Activated CD8-positive, alpha-beta memory T cell treated with anti-CD3 and anti-CD28 coated beads, Interleukin-2, amount 50 U/mL, for 48 hours (primary cell): ENCODE measurements at regions not wholly inside any gene's neighbourhood (a gene's known extent, or its start where the extent isn't known, plus 50 kb on each side); places are given as distances from the start of the nearest gene placed in this dataset.

Source experiments
- DNase-seq: peaks from one replicate; pipeline ENCODE4 v3.0.0-alpha.2; 2020

DNA sequence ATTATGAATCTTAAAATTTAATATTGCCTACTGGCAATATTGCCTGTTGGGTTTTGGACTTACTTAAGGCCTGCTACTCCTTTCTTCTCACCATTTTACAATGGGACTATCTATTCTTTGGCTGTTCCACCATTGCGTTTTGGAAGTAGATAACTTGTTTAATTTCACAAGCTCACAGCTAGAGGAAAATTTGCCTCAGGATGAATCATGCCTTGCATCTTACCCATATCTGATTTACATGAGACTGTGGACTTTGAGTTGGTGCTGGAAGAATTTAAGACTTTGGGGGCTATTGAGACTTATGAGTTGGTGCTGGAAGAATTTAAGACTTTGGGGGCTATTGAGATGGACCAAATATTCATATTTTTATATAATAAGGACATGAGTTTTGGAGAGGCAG is 662.6 kb downstream of the METTL15 start:
- DNase-seq: no peak

DNA sequence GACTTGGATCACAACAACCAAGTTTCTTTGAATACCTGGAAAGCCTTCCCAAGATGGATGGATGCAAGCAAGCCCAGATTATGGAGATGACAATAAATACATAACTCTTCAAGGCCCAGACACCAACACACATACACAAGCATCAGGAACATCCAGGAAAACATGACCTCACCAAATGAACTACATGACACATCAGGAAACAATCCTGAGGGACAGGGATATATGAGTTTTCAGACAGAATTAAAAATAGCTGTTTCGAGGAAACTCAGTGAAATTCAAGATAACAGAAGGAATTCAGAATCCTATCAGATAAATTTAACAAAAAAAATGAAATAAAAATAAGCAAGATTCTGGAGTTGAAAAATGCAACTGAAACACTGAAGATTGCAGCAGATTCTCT is 659.4 kb downstream of the METTL15 start:
- DNase-seq: no peak

DNA sequence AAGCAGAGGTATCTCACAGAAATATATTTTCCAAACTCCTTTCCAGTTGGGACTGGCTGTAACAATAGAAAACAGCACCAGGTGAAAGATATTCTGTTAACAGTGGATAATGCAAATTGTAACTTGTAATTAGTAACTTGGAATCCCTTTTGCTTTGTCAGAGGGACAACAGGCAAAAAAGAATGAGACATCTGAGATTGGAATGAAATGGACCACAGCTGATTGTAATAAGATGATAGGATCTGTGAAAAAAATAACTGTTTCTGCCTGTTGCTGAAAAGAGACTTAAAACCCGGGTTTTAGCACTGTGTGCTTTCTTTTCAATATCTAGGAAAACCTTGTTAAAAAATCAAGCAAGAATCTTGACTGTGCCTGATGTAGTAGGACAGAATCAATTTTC is 655.7 kb downstream of the METTL15 start:
- DNase-seq: no peak

DNA sequence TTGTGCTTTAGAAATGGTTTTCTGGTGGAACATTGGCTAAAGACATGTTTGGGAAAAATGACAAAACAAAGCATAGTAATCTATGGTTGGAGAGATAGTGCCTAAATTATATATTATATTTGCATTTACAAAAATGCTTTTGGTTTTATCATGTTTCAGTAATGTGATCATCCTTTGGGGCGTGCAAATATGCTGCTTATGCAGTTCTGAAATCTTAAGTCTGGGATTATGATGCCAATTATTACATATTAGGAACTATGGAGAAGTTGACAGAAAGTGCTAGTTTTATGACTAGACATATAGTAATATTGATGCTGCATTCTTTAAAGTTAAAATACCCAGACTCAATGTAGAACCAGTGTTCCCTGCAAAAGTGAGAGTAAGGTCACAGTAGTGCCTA is 655.0 kb downstream of the METTL15 start:
- DNase-seq: no peak

DNA sequence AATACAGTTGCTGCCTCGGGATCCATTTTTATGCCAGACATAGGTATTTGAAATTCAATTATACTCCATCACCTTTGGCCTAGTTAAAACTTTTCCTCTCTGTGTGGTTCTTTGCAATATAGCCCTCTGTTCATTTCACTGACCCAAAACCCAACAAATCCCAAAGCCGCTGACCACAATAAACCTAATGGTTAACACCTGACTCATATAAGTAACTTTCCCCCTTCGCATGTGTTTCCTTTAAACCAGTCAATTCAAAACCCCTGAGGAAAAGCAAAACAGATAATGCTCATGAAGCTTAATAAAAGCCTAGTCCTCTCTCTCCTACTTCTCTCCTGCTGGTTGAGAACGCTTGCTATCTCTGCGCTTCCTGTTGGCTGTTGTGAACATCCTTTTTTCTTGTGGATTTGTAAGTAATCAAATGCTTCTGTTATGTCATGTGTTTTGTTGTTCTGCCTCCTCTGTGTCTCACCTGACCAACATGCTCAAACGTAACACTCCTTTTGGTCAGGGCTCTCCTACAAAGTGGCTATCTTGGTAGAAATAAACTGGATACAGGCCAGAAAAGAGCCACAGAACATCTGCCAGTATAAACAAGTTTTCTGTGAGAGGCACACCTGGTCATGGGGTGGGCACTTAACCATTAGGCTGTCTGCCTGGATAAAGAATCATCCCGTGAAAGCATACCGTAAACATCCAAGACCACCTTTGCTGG is 652.6 kb downstream of the METTL15 start:
- DNase-seq: no peak

DNA sequence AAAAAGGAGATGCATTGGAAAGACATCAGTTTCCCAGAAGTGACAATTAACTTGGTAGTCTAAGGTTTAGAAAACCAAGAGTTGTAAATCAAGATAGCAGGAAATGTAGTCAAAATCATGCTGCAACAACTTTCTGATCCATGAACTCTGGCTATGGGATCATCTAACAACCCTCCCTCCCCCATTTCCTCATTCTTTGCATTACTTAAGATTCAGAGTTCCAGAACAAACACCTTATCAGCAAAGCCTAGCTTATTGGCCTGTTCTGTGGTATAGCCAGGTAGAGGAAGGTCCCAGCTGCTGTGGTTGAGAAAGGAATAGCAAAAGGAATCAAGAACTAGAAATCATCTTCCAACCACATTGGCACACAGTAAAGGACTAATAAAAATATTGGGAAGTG is 651.1 kb downstream of the METTL15 start:
- no peak for DNase-seq

DNA sequence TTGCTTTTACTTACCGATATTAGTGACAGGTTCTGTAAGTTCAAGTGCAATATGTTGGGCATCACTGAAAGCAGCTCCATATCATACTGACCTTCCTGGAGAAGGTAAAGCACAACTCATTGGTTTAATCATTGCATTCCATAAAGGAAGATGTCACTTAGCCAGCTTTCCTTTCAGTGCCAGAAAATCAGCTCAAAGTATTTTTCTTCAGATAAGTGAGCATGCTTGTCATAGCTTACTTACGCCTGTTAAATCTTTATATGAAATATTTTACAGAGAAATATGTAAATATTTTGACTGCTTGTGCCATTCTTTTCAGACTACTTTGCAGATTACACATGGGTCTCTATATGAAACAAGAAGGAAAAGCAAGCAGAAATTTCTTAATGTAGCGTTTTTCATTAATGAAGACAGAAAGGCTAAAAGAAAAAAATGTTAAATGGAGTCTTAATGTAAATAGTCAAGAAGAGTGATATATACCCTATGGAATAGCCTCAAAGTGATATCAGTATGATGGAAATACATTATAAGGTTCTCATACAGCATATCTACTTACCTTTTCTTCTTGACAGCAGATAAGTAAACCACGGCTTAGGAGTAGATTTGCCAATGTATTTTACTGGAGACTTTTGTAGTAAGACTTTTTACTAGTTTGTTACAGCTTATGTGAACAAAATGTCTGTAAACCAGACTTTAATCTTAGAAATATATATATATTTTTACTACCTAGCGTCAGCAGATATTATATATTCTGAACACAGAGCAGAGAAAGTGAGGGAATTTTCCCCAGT is 649.7 kb downstream of the METTL15 start:
- no peak for DNase-seq

DNA sequence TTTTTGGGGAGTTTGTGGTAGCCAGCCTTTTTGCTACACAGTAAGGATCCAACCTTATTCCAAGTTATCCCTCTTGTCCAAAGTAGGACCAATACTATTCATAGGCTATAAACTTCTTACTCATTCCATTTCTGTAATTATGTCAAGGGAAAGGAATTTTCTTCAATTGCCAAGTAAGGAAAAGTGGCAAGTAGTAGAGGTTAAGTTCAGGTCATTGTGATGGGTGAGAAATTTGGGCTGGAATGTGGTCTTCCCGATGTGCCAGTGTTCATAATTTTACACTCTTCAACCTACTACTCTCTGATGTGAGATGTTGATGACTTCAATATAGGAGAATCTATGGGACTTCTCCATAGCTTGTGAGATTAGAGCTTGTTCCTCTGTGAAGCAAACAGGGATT is 648.8 kb downstream of the METTL15 start:
- no peak for DNase-seq

DNA sequence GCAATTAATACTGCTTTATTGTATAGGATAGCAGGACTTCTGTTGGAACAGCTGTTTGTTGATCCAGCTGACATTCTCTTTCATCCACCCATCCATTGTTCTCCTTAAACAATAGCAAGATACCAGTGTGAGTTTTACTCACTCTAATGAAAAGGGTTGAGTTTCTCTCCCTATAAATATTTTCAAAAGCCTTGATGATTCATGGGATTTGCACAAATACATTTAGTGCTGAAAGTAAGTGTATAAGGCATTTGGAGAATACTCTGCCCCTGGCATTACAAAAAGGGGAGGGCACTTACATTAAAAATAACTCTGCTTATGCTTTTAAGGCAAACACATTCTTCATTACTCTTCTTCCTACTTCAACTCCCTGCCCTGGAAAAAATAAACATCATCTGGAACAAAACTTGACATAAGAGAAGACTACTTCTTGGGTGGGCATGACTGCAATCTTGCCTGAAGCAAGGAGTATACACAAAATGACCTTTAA is 634.9 kb downstream of the METTL15 start:
- DNase-seq: no peak

DNA sequence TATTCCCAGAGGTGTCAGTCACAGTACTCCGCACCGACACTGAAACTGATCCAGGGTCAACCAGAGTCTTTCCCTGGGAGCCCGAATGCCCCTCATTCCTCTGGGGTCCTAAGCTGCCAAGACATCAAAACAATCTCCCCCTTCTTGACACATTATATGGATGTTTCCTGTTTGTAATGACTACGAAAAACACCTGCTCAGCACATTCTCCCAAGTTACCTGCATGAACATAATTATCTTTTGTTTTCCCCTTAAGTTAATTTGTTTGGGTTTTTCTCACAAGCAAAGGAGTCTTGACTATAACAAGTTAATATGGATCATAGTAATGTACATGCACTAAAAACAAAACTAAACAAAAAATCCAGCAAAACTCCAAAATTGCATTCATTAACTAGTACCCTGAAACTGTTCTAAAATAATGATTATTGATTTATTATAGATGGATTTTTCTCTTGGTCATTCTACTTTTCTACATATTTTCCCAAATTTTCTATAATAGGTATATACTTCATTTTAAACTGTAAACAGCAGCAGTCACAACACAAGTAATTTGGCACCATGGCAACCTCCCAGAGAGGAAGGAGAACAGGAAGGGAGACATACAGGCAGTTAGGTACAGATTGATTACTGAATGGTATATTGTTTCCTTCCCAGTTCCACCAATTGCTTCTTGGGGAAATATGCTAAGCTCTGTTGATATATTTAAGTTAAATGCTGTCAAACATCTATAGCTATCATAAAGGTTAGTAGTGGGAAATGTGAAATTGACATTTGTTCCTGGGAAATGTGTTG is 631.5 kb downstream of the METTL15 start:
- DNase-seq: no peak

DNA sequence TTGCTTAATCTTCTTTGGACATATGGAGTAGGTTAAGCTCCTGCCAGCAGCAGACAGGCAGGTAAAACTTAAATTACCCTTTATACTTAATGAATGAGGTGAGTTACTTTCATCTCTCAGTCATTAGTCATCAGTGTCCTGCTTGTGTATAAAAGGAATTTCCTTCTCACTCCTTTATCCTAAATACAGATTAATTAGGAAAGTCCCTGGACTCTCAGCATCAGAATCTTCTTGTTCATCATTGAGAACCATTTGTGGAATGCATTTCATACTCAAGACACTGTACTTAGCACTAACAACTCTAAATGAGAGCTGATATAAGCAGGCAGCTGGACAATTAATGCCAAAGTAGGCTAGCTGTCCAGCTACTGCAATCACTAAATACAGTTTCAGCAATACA is 630.4 kb downstream of the METTL15 start:
- DNase-seq: no peak

DNA sequence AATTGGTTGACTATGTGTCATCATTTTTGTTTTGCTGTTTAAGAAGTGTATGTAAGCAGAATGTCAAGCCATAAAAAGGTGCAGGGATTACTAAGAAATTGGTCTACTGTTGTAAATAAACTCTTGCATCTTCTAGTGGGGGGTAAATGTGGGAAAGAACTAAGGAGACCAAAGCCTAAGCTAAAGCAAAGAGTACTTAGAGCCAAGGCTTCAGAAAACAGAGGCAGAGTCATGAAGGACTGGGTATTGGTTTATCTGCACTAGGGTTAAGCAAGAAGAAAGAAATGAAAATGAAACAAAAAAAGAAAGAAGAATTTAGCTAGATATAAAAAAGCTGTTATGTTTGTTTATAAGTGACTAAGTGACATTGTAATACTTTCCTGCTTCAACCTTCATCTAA is 628.1 kb downstream of the METTL15 start:
- DNase-seq: no peak

DNA sequence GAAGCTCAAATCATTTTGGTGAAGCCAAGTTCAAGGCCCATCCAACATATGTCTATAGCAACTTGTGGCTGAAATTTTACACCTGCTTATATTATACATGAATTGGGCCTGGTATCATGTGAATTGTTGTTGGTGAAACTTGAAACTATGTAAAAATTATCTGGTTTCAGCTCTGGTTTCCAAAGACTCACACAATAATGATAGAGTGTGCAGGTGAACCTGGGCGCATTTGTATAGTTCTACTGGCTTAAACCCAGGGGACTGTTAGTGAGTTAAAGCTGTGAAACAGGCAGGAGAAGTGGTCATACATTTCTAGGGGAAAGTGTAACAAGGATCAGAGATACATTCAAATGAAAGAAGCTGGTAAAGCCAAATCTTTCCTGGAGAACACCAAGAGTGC is 627.3 kb downstream of the METTL15 start:
- no peak for DNase-seq

DNA sequence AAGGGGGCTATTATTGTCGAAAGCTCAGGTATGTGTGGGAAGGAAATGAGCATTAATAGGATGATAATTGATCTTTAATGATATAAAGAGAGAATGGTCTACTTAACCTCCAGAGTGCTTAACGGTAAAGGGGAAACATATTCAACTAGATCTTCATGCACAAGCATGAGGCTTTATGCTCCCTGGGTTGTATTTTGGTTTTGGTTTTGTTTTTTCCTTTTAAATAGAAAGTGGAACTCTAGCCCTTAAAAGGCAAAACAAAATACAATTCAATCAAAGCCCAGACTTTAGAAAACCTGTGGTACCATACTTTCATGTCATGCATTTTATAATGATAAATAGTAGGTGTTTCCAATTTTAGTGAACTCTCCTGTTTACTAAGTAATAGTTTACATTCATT is 622.7 kb downstream of the METTL15 start:
- DNase-seq: no peak

DNA sequence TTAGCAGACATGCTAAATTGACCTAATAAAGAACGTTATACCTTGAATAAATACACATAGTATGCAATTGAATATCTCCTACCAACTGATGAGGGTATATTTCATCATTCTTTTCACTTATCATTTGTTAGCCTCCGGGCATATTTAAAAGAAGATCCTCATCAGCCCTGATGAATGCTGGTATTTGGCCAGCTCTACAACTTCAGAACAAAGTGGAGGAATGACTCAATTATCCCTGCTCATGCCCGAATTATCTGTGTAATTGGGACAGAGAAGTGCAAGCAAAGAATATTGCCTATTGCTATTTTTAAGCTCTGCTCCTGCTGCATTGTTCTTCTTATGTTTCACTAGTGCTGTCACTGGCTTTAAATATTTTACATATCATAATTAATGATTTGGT is 622.1 kb downstream of the METTL15 start:
- no peak for DNase-seq

DNA sequence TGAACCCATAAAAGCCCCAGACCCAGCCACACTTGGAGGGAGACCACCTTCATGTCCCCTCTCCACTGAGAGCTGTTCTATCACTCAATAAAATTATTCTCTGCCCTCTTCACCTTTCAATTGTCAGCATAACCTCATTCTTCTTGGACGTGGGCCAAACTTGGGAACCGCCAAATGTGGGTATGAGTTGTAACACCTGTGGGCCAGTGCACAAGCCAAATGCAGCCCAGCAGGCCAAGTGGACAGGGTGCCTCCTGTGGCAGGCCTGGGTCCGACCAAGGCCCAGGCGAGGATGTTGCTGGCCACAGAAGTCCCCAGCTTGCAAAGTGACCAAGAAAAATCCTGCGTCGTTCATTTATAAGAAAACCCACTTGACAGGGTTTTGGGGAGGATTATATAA is 621.2 kb downstream of the METTL15 start:
- no peak for DNase-seq

DNA sequence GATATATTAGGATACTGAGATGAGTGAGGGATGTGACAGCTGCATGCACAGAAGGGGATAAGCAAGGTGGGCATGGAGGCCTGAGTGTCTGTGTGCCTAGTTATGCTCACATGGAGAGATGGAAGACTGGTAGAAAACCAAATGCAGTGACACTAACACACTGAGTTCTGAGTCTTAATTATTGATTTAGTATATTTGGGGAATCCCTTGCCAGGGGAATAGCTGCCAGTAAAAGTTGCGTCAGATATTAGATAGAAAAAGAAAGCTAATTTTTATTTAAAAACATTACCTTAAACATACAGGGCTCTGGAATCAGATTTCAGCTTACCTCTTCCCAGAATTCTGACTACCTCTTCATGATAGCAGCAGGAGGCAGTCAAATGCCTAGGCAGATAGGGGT is 620.5 kb downstream of the METTL15 start:
- no peak for DNase-seq

DNA sequence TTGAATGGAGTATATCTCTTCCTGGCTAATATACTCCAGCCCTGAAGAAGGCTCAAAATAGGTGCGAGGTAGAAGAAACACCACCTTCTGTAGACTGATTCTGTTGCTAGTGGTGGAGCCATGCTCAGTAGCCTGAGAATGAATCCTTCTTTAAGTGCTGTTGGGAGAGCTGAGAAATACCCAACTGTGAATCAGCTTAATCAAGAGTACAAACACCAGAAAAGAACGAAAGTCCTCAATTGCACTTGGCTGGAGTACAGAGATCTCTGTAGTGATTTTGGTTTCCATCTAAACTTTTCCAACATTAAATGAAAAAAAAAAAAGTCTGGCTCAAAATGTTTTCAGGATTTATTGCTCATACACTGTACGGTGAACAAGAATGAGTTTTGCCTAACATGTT is 619.1 kb downstream of the METTL15 start:
- DNase-seq: no peak

DNA sequence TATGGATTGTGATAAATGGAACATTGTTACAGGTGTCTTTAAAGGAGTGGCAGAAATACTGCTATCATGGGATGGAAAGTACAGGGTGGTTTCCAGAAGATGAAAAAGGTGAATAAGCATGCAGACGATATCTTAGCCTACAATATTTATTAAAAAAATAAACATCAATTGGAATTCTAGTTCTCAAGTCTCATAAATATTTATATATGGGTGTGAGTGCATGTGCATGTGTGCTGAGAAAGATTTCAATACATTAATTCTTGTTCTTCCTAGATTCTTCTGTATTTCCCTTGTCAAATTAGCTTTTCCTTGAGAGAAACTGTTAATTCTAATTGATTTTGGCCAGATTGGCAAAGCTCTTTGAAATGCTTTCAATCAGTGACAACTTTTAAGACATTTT is 618.2 kb downstream of the METTL15 start:
- DNase-seq: no peak

DNA sequence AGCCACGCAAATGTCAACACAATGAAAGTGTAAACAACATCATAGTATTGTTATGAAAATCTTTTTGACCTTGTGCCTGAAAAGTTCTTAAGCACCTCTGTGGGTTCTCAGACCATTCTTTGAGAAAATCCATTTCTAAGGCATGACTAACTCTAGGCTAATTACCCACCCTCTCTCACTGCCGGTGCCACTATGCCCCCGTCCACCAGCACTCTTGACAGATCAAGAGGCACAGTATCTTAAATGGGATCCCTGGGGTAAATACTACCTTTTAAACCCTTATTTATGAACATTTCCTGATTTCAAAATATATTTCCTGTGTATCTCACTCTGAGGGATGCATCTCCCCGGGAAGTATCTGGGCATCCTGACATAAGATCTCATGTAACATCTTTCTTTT is 607.5 kb downstream of the METTL15 start:
- no peak for DNase-seq

DNA sequence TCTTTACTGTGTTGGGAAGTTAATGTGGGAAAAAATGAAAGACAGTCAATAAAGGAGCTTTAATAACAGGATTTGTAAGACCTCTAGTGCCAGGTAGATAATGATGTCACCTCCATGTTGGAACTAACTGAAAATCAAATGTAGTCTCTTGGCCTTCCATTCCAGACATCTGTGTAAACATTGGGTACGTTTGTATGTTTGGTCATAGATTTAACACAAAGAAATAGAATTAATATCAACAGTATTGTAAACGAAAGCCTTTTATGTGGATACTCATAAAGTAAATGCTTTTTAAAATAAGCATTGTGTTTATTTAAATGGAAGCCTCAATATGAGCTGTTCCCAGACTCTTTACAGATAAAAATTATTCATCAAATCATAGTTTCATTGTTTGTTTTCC is 605.7 kb downstream of the METTL15 start:
- DNase-seq: no peak

DNA sequence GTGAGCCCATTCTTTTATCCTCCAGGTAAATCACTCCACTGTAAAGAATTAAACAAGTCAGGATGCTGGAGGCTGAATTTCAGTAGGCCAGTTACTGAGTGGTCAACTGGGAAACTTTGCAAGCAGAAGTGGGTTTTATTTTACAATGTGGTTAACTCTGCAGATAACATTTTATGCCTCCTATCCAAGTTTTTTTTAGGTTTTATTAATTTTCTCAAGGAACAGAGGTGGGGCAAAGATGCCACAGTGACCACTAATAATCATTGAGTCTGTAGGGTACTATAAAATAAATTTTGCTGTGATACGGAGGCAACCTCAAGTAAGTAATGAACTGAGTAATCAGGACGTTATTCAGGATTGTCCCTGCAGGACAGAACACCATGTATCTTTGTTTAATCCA is 599.9 kb downstream of the METTL15 start:
- no peak for DNase-seq

DNA sequence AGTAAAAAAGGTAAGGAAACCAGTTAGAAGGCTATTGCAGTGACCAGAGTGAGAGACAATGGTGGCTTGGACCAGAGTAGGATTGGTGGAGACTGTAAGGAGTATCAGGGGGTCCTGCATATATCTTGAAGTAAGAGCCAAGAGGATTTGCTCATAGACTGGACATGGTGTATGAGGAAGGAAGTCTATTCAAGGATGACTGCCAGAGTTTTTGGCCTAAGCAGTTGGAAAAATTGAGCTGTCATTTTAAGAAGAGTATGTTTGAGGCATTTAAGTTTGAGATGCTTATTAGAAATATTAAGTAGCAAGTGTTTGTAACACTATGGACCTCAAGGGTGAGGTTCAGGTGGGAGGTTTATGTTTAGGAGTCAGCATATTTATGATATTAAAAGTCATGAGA is 596.6 kb downstream of the METTL15 start:
- no peak for DNase-seq

DNA sequence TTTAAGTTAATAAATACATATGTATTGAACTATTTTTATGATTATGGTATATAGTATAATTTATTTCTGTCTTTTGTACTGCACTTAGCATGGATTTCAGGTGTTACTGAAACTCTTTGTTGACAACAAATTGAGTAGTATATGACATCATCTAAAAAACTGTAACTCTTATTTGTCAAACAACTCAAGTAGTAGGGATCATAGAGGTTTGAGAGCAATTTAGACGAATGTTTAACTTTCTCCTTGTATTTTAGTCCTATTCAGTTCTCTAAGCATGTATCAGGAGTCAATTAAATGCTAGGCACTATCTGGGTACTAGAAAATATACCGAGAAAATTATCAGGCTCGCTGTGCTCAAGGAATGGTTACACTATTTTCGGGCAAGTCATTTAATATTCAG is 595.2 kb downstream of the METTL15 start:
- no peak for DNase-seq
